IMR-90 (cell line): ENCODE measurements at regions not wholly inside any gene's neighbourhood (a gene's known extent, or its start where the extent isn't known, plus 50 kb on each side); places are given as distances from the start of the nearest gene placed in this dataset.

Experiments used
- ATAC-seq: fragments of 200-7000 bp; cut with Tn5 transposase; 2 replicates; pipeline ENCODE4 v1.9.1; 2020; ENCODE audit warnings: low read depth, mild to moderate bottlenecking, moderate library complexity
- BruUV-seq: library from RNA; stranded (reverse); fragments of 400-500 nt; replicated peaks from 2 replicates; lab custom pipeline; 2021; lab: Mats Ljungman, UMichigan
- CTCF ChIA-PET: fragments of 300-600 bp; formaldehyde crosslinking; extraction: SDS; loops from one replicate; lab custom pipeline; 2021; ENCODE audit warnings: antibody characterized with exemption; lab: Yijun Ruan, JAX
- POLR2A ChIA-PET: fragments of 300-600 bp; sonication (Branson Sonifier 250); formaldehyde crosslinking; loops from one replicate; lab custom pipeline; 2022; ENCODE audit warnings: antibody characterized with exemption; ENCODE audit not compliant: unreplicated experiment; lab: Charles Lee
- DNase-seq: peaks from one replicate; pipeline ENCODE4 v3.0.0; 2013
- H2AFZ ChIP-seq: replicated peaks from 2 replicates; pipeline ENCODE3; 2013; ENCODE audit warnings: low read length, mild to moderate bottlenecking; ENCODE audit not compliant: poor library complexity
- H2AK5ac ChIP-seq: 2 replicates; pipeline ENCODE4 v1.6.1; 2013; ENCODE audit warnings: low read depth, low read length, inconsistent platforms
- H2AK9ac ChIP-seq: replicated peaks from 2 replicates; pipeline ENCODE3; 2013; ENCODE audit warnings: mild to moderate bottlenecking, low read depth, low read length, moderate library complexity; ENCODE audit not compliant: poor library complexity
- H2BK120ac ChIP-seq: 2 replicates; pipeline ENCODE4 v1.6.1; 2013; ENCODE audit warnings: low read depth, low read length, inconsistent platforms
- H2BK15ac ChIP-seq: 3 replicates; pipeline ENCODE4 v1.6.1; 2013; ENCODE audit warnings: low read depth, low read length, inconsistent platforms
- H2BK20ac ChIP-seq: 2 replicates; pipeline ENCODE4 v1.6.1; 2013; ENCODE audit warnings: low read depth, mild to moderate bottlenecking, inconsistent platforms, low read length, moderate library complexity
- H2BK5ac ChIP-seq: 2 replicates; pipeline ENCODE4 v1.6.1; 2013; ENCODE audit warnings: mild to moderate bottlenecking, low read depth, low read length, inconsistent platforms; ENCODE audit not compliant: poor library complexity, severe bottlenecking
- H3K14ac ChIP-seq: replicated peaks from 2 replicates; pipeline ENCODE4 v1.6.1; 2013; ENCODE audit warnings: low read depth, low read length, inconsistent platforms
- H3K18ac ChIP-seq: 2 replicates; pipeline ENCODE4 v1.6.1; 2013; ENCODE audit warnings: low read depth, low read length, control low read depth
- H3K23ac ChIP-seq: 2 replicates; pipeline ENCODE4 v1.6.1; 2013; ENCODE audit warnings: low read depth, low read length, inconsistent platforms
- H3K27ac ChIP-seq: 2 replicates; pipeline ENCODE4 v1.5.1; 2013; ENCODE audit warnings: mild to moderate bottlenecking, control low read depth, low read length; ENCODE audit not compliant: insufficient read depth
- H3K27me3 ChIP-seq: 2 replicates; pipeline ENCODE4 v1.6.1; 2013; ENCODE audit warnings: low read length; ENCODE audit not compliant: control insufficient read depth, insufficient read depth
- H3K36me3 ChIP-seq: 2 replicates; pipeline ENCODE4 v1.6.1; 2013; ENCODE audit warnings: low read length, mixed read lengths; ENCODE audit not compliant: control insufficient read depth, insufficient read depth
- H3K4ac ChIP-seq: 2 replicates; pipeline ENCODE4 v1.6.1; 2013; ENCODE audit warnings: low read depth, low read length, inconsistent platforms
- H3K4me1 ChIP-seq: 2 replicates; pipeline ENCODE4 v1.6.1; 2013; ENCODE audit warnings: low read length, mixed read lengths; ENCODE audit not compliant: control insufficient read depth, insufficient read depth
- H3K4me2 ChIP-seq: 2 replicates; pipeline ENCODE4 v1.6.1; 2013; ENCODE audit warnings: low read depth, mild to moderate bottlenecking, control low read depth, low read length, moderate library complexity
- H3K4me3 ChIP-seq: 2 replicates; pipeline ENCODE4 v1.5.1; 2013; ENCODE audit warnings: low read depth, mild to moderate bottlenecking, control low read depth, low read length, moderate library complexity; ENCODE audit not compliant: insufficient read depth
- H3K56ac ChIP-seq: 2 replicates; pipeline ENCODE4 v1.6.1; 2013; ENCODE audit warnings: low read length, inconsistent platforms; ENCODE audit not compliant: insufficient read depth; ENCODE audit errors: extremely low read depth
- H3K79me1 ChIP-seq, 2 experiments: 2 replicates each; pipeline ENCODE4 v1.6.1; 2013; ENCODE audit warnings: low read length in 2 of 2, inconsistent platforms in 1 of 2, low read depth in 1 of 2
- H3K9ac ChIP-seq: 2 replicates; pipeline ENCODE4 v1.6.1; 2013; ENCODE audit warnings: low read depth, low read length, control low read depth
- H3K9me1 ChIP-seq: 2 replicates; pipeline ENCODE4 v1.6.1; 2013; ENCODE audit warnings: low read length, inconsistent platforms; ENCODE audit not compliant: insufficient read depth
- H3K9me3 ChIP-seq: 2 replicates; pipeline ENCODE4 v1.6.1; 2013; ENCODE audit warnings: low read length; ENCODE audit not compliant: control insufficient read depth, insufficient read depth
- H4K20me1 ChIP-seq: 2 replicates; pipeline ENCODE4 v1.6.1; 2013; ENCODE audit warnings: low read length, inconsistent platforms; ENCODE audit not compliant: insufficient read depth
- H4K5ac ChIP-seq: 2 replicates; pipeline ENCODE4 v1.6.1; 2013; ENCODE audit warnings: mild to moderate bottlenecking, low read depth, low read length, control low read depth
- H4K8ac ChIP-seq, 2 experiments: 2 replicates each; pipeline ENCODE4 v1.6.1; 2013; ENCODE audit warnings: low read depth in 2 of 2, low read length in 2 of 2, control low read depth in 1 of 2, inconsistent platforms in 1 of 2
- H4K91ac ChIP-seq: 2 replicates; pipeline ENCODE4 v1.6.1; 2013; ENCODE audit warnings: low read depth, low read length, inconsistent platforms; ENCODE audit not compliant: insufficient read depth
- BHLHE40 ChIP-seq: fragments of 150-350 bp; IDR thresholded peaks from 2 replicates; pipeline ENCODE4 v1.6.1; 2016; ENCODE audit warnings: mild to moderate bottlenecking, low read depth, low read length
- CEBPB ChIP-seq: IDR thresholded peaks from 2 replicates; pipeline ENCODE4 v1.6.1; 2012; ENCODE audit warnings: low read depth, low read length, improper control_type of control experiment
- MAFK ChIP-seq: IDR thresholded peaks from 2 replicates; pipeline ENCODE4 v1.6.1; 2012; ENCODE audit warnings: low read depth, low read length, improper control_type of control experiment
- MXI1 ChIP-seq: IDR thresholded peaks from 2 replicates; pipeline ENCODE4 v1.6.1; 2012; ENCODE audit warnings: low read depth, mild to moderate bottlenecking, low read length, moderate library complexity, borderline replicate concordance
- NFE2L2 ChIP-seq: fragments of 150-350 bp; IDR thresholded peaks from 2 replicates; pipeline ENCODE4 v1.6.1; 2016; ENCODE audit warnings: low read depth, mild to moderate bottlenecking, low read length
- RAD21 ChIP-seq: IDR thresholded peaks from 2 replicates; pipeline ENCODE4 v1.6.1; 2012; ENCODE audit warnings: low read length, improper control_type of control experiment
- RFX5 ChIP-seq: IDR thresholded peaks from 2 replicates; pipeline ENCODE4 v1.8.0; 2012; ENCODE audit warnings: low read depth, mild to moderate bottlenecking, low read length, moderate library complexity
- SMC3 ChIP-seq: fragments of 150-350 bp; IDR thresholded peaks from 2 replicates; pipeline ENCODE4 v1.6.1; 2016; ENCODE audit warnings: low read depth, mild to moderate bottlenecking, antibody characterized with exemption, low read length, moderate library complexity
- WGBS, 2 experiments: methylation state at CpG; one replicate each; pipeline versions ENCODE4 v1.1.5 to v1.1.7; 2013; ENCODE audit warnings: missing lambda C conversion rate in 2 of 2; ENCODE audit not compliant: insufficient read length in 1 of 2; ENCODE audit errors: extremely low coverage in 2 of 2; 5-methylcytosine and 5-hydroxymethylcytosine counted together
- dilution Hi-C: fragments of 300-500 bp; cut with HindIII; formaldehyde crosslinking; loops from one replicate; pipeline ENCODE4 v1.14.3; 2018; ENCODE audit warnings: low sequenced_read_pairs; ENCODE audit not compliant: unreplicated experiment
- in situ Hi-C: fragments of 300-500 bp; cut with MboI; formaldehyde crosslinking; loops from 3 replicates; pipeline ENCODE4 v1.14.3; 2019; ENCODE audit warnings: low sequenced_read_pairs, inconsistent platforms, mixed read lengths
- intact Hi-C: fragments of 100-400 bp; cut with micrococcal nuclease; formaldehyde crosslinking; loops from 2 replicates; pipeline ENCODE4 v1.10.0; 2022

DNA sequence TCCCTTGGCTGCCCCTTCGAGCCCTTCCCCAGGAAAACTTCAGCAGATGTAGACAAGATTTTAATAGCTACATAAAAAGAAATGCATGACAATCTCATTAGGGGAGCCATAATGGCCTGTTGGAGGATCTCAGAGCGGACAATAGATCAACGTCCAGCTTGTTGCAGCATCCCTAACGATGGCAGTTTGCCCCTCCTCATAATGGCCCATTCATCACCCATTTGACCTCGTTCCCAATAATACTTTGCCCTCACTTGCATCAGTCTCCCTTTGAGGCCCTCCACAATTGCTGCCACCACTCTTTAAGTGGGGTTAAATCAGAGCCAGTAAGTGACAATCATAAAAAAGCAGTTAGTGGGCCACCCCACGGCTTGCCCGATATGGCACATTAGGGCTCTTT is 84.7 kb upstream of the PCDH8 start:
- Histone ChIP-seq H3K4ac (no peak overlapping the region), H2AK5ac (no peak overlapping the region), H2BK15ac (no peak overlapping the region), H3K23ac (no peak overlapping the region), H4K8ac (no peak overlapping the region), H4K91ac (no peak overlapping the region), H3K79me1 (no peaks in the 10 kb centered on the region), H2BK20ac (no peak overlapping the region), H3K14ac (no peak overlapping the region), H3K9me3 (no peaks in the 10 kb centered on the region; the same call in 1 of the 2 replicates), H3K27ac (no peak overlapping the region), H3K9me1 (no peaks in the 10 kb centered on the region), H3K36me3 (no peaks in the 10 kb centered on the region), H2BK120ac (no peak overlapping the region), H3K18ac (no peak overlapping the region), H4K20me1 (no peaks in the 10 kb centered on the region), H3K4me1 (no peaks in the 10 kb centered on the region), H3K27me3 (no peaks in the 10 kb centered on the region), H3K4me3 (no peak overlapping the region), H2AFZ (no peak overlapping the region), H3K9ac (no peak overlapping the region), H2BK5ac (no peak overlapping the region), H3K56ac (no peak overlapping the region), H4K5ac (no peak overlapping the region), H3K4me2 (no peak overlapping the region), H2AK9ac (no peak overlapping the region)
- 31% methylated on average over 2 of the region's 7 CpGs; no CpG with 5 or more reads in 1 of the 2 experiments for WGBS, 2 experiments
- no TSS peak for BruUV-seq
- no peak for TF ChIP-seq MAFK
- TF ChIP-seq CEBPB = no peak
- TF ChIP-seq RAD21 = no peak
- no peak for TF ChIP-seq BHLHE40
- no peak for TF ChIP-seq RFX5
- TF ChIP-seq SMC3 = no peak
- TF ChIP-seq NFE2L2 = no peak
- TF ChIP-seq MXI1 = no peak
- no peak for ATAC-seq
- intact Hi-C loops = no loop called here
- in situ Hi-C loops = no loop called here
- dilution Hi-C loops = no loop called here
- DNase-seq = no peak
- POLR2A ChIA-PET = no interaction called here
- CTCF ChIA-PET = no interaction called here
